ENCODE measurements at regions not wholly inside any gene's neighbourhood (a gene's known extent, or its start where the extent isn't known, plus 50 kb on each side); places are given as distances from the start of the nearest gene placed in this dataset.

GRCh38 chr2:239543702-239544101, 142.9 kb upstream of the HDAC4 start:
- H3K4me3 ChIP-seq = no peak overlapping the region
- no peak overlapping the region for H3K27ac ChIP-seq
- H3K4me1 ChIP-seq = peaks cover 7 to 34% (median 15%) of the 10 kb centered on the region in 10 experiments
- no peak overlapping the region for H3K9ac ChIP-seq
- no peaks in the 10 kb centered on the region for H3K36me3 ChIP-seq
- H3K4me2 ChIP-seq = no peak overlapping the region
- TF ChIP-seq Cebpa-rat (IDR thresholded peaks at IDR 0.05) = no peak
- H3K9me3 ChIP-seq (replicated peaks in 1 of 11) = peaks cover 8 to 39% (median 23%) of the 10 kb centered on the region in 11 experiments; a peak in 20 of 22 replicates
- no peaks in the 10 kb centered on the region for H3K27me3 ChIP-seq
- H4K20me1 ChIP-seq = no peaks in the 10 kb centered on the region

GRCh38 chr2:239540174-239540573, 139.4 kb upstream of the HDAC4 start:
- no peak overlapping the region for H3K4me3 ChIP-seq
- H3K27me3 ChIP-seq = no peaks in the 10 kb centered on the region
- TF ChIP-seq Cebpa-rat (IDR thresholded peaks at IDR 0.05) = no peak
- no peaks in the 10 kb centered on the region for H3K36me3 ChIP-seq
- no peak overlapping the region for H3K9ac ChIP-seq
- H3K4me1 ChIP-seq = peaks cover 1 to 33% (median 27%) of the 10 kb centered on the region in 10 experiments
- no peak overlapping the region for H3K4me2 ChIP-seq
- peaks cover 11 to 32% (median 16%) of the 10 kb centered on the region in 11 experiments; a peak in 21 of 22 replicates for H3K9me3 ChIP-seq (replicated peaks in 1 of 11)
- no peaks in the 10 kb centered on the region for H4K20me1 ChIP-seq
- H3K27ac ChIP-seq = no peak overlapping the region

- Histone ChIP-seq H3K4me3 (no peak overlapping the region), H3K9me3 (replicated peaks in 1 of 11) (peaks cover 11 to 32% (median 17%) of the 10 kb centered on the region in 11 experiments)
These were observed 138.9 kb upstream of the HDAC4 start for GRCh38 chr2:239539776-239540100.

GRCh38 chr2:239539083-239539775, 138.4 kb upstream of the HDAC4 start:
- H3K9me3 ChIP-seq (replicated peaks in 1 of 11) = peaks cover 15 to 31% (median 20%) of the 10 kb centered on the region in 11 experiments
- no peak overlapping the region for H3K9ac ChIP-seq
- H3K4me3 ChIP-seq = no peak overlapping the region
- peaks cover 0 to 35% (median 25%) of the 10 kb centered on the region in 10 experiments; a peak in 15 of 20 replicates for H3K4me1 ChIP-seq
- H4K20me1 ChIP-seq = no peaks in the 10 kb centered on the region
- no peak for TF ChIP-seq Cebpa-rat (IDR thresholded peaks at IDR 0.05)
- H3K36me3 ChIP-seq = no peaks in the 10 kb centered on the region
- no peaks in the 10 kb centered on the region for H3K27me3 ChIP-seq
- no peak overlapping the region for H3K27ac ChIP-seq
- H3K4me2 ChIP-seq = no peak overlapping the region

More at GRCh38 chr2:239539776-239540100, 138.9 kb upstream of the HDAC4 start:
- H3K27me3 ChIP-seq = no peaks in the 10 kb centered on the region
- no peak overlapping the region for H3K27ac ChIP-seq
- no peak overlapping the region for H3K4me2 ChIP-seq
- H4K20me1 ChIP-seq = no peaks in the 10 kb centered on the region
- no peak overlapping the region for H3K9ac ChIP-seq
- TF ChIP-seq Cebpa-rat (IDR thresholded peaks at IDR 0.05) = no peak
- H3K4me1 ChIP-seq = peaks cover 0 to 32% (median 25%) of the 10 kb centered on the region in 10 experiments; a peak in 15 of 20 replicates
- no peaks in the 10 kb centered on the region for H3K36me3 ChIP-seq

- H3K4me2 ChIP-seq = no peak overlapping the region
- H3K4me3 ChIP-seq = no peak overlapping the region
- no peak overlapping the region for H3K9ac ChIP-seq
- H3K4me1 ChIP-seq = peaks cover 0 to 42% (median 31%) of the 10 kb centered on the region in 10 experiments; a peak in 17 of 20 replicates
- H3K27ac ChIP-seq = no peak overlapping the region
- H4K20me1 ChIP-seq = no peaks in the 10 kb centered on the region
- no peaks in the 10 kb centered on the region for H3K36me3 ChIP-seq
- H3K9me3 ChIP-seq (replicated peaks in 1 of 11) = peaks cover 15 to 30% (median 20%) of the 10 kb centered on the region in 11 experiments
- no peak for TF ChIP-seq Cebpa-rat (IDR thresholded peaks at IDR 0.05)
- no peaks in the 10 kb centered on the region for H3K27me3 ChIP-seq
These were observed 137.7 kb upstream of the HDAC4 start for GRCh38 chr2:239538357-239539052.

- no peaks in the 10 kb centered on the region for H4K20me1 ChIP-seq
- peaks cover 15 to 30% (median 20%) of the 10 kb centered on the region in 11 experiments for H3K9me3 ChIP-seq (replicated peaks in 1 of 11)
- H3K36me3 ChIP-seq = no peaks in the 10 kb centered on the region
- H3K9ac ChIP-seq = no peak overlapping the region
- H3K4me3 ChIP-seq = no peak overlapping the region
- H3K27me3 ChIP-seq = no peaks in the 10 kb centered on the region
- peak overlapping the region in 8 of 11 experiments; percentile 27 to 69 (median 52); a peak in 11 of 22 replicates for H3K4me2 ChIP-seq
- peaks cover 6 to 49% (median 38%) of the 10 kb centered on the region in 10 experiments for H3K4me1 ChIP-seq
- H3K27ac ChIP-seq = no peak overlapping the region
- no peak for TF ChIP-seq Cebpa-rat (IDR thresholded peaks at IDR 0.05)
These were observed 137.0 kb upstream of the HDAC4 start for GRCh38 chr2:239537633-239538356.

GRCh38 chr2:239536186-239536585, 135.4 kb upstream of the HDAC4 start:
- no peaks in the 10 kb centered on the region for H3K36me3 ChIP-seq
- no peaks in the 10 kb centered on the region; a peak in 1 of 22 replicates for H4K20me1 ChIP-seq
- H3K4me2 ChIP-seq = peak overlapping the region in 9 of 11 experiments; percentile 1 to 69 (median 49); a peak in 16 of 22 replicates
- no peaks in the 10 kb centered on the region for H3K27me3 ChIP-seq
- H3K4me3 ChIP-seq = no peak overlapping the region
- no peak overlapping the region for H3K27ac ChIP-seq
- peaks cover 11 to 65% (median 52%) of the 10 kb centered on the region in 10 experiments for H3K4me1 ChIP-seq
- H3K9ac ChIP-seq = no peak overlapping the region
- peaks cover 6 to 15% (median 12%) of the 10 kb centered on the region in 11 experiments for H3K9me3 ChIP-seq (replicated peaks in 1 of 11)
- no peak for TF ChIP-seq Cebpa-rat (IDR thresholded peaks at IDR 0.05)

GRCh38 chr2:239535413-239536144, 134.8 kb upstream of the HDAC4 start:
- Histone ChIP-seq H3K4me3 (no peak overlapping the region), H3K36me3 (no peaks in the 10 kb centered on the region), H3K9ac (no peak overlapping the region), H3K9me3 (replicated peaks in 1 of 11) (peaks cover 6 to 14% (median 11%) of the 10 kb centered on the region in 11 experiments), H3K27ac (no peak overlapping the region), H3K4me2 (peak overlapping the region in 10 of 11 experiments; percentile 1 to 69 (median 46); a peak in 16 of 22 replicates), H3K4me1 (peaks cover 11 to 65% (median 52%) of the 10 kb centered on the region in 10 experiments), H3K27me3 (no peaks in the 10 kb centered on the region), H4K20me1 (no peaks in the 10 kb centered on the region; a peak in 1 of 22 replicates)
- no peak for TF ChIP-seq Cebpa-rat (IDR thresholded peaks at IDR 0.05)
